ENCODE measurements at regions not wholly inside any gene's neighbourhood (a gene's known extent, or its start where the extent isn't known, plus 50 kb on each side); places are given as distances from the start of the nearest gene placed in this dataset.

DNA sequence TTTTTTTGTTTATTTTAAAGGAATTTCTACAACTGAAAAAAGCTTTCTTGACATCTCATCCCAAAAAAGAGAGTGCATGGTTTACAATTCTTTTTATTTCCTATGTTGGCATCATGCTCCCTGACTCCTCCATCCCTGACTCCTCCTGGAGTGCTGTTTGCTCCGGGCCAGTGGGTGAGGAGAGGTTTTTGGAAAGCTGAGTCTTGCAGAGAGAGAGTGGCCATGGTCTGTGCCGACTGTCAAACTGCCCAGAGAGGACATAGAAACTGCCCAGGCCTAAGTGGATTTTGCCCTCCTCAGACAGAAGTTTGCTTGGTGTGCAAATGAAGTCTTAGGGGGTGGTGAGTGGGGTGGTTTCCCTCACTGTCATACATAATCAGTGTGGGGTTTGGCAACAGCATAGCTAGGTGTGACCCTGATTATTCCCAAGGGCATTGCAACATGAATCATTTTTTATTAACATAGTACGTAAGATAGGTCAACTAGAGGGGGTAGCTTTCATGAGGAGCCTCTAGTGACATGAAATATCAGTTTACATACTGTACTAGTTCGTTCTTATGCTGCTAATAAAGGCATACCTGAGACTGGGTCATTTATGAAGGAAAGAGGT is 179.8 kb upstream of the UBL3 start:
- H3K4me1 Mint-ChIP-seq: peaks cover 7% of the 10 kb centered on the region
- no peak for DNase-seq (ENCODE audit: low spot score in 2 of 2, unreplicated experiment in 2 of 2)
- TF ChIP-seq, protein P1, sequence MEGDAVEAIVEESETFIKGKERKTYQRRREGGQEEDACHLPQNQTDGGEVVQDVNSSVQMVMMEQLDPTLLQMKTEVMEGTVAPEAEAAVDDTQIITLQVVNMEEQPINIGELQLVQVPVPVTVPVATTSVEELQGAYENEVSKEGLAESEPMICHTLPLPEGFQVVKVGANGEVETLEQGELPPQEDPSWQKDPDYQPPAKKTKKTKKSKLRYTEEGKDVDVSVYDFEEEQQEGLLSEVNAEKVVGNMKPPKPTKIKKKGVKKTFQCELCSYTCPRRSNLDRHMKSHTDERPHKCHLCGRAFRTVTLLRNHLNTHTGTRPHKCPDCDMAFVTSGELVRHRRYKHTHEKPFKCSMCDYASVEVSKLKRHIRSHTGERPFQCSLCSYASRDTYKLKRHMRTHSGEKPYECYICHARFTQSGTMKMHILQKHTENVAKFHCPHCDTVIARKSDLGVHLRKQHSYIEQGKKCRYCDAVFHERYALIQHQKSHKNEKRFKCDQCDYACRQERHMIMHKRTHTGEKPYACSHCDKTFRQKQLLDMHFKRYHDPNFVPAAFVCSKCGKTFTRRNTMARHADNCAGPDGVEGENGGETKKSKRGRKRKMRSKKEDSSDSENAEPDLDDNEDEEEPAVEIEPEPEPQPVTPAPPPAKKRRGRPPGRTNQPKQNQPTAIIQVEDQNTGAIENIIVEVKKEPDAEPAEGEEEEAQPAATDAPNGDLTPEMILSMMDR (IDR thresholded peaks at IDR 0.05; ENCODE audit: unreplicated experiment): no peak
- no peaks in the 10 kb centered on the region for H3K9me3 Mint-ChIP-seq
- no peak overlapping the region for H3K27ac Mint-ChIP-seq
- H3K36me3 Mint-ChIP-seq: no peaks in the 10 kb centered on the region
- no peak overlapping the region for H3K4me3 Mint-ChIP-seq
- no peaks in the 10 kb centered on the region for H3K27me3 Mint-ChIP-seq (ENCODE audit: low read depth)

DNA sequence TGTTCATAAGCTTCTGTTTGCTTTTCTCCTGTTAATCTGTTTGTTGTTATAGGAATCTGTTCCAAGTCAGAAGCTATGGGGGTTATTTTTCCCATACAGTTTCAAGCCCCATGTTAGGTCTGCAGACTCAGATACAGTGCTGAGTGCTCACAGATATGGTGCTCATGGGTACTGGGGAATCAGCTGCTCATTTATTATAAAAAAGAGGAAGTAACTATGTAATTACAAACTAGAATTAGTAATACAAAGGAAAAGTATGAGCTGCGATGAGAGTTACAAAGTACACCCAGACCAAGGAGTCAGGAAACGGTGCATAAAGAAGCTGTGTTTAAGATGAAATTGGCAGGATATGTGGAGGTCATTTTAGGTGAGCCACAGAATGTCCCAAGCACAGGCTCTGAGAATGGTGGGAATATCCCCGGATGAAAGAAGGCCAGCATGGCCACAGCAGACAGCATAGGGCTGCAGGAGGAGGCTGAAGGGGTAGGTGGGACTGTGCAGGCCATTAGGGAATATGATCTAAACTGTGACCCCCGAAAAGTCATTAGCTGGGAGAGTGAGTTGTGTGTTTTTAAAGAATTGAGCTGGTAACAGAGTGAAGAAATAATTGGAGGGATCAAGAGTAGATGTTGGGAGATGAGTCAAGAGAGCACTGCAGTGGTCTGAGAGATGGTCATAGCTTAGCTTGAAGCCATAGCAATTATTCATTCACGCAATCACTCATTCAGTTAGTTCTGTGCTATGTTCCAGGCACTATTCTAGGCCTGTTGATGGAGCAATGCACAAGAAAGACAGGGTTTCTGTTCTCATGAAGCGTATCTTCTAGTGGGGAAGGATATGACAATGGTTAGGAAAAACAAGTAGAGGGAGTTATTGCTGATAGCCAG is 177.4 kb upstream of the UBL3 start:
- TF ChIP-seq, protein P1 (IDR thresholded peaks at IDR 0.05; ENCODE audit: unreplicated experiment): no peak
- Mint-ChIP-seq H3K4me1 (peaks cover under 1% of the 10 kb centered on the region), H3K9me3 (no peaks in the 10 kb centered on the region), H3K27me3 (ENCODE audit: low read depth) (no peaks in the 10 kb centered on the region), H3K4me3 (no peak overlapping the region), H3K27ac (no peak overlapping the region), H3K36me3 (no peaks in the 10 kb centered on the region)
- no peak for DNase-seq (ENCODE audit: low spot score in 2 of 2, unreplicated experiment in 2 of 2)

DNA sequence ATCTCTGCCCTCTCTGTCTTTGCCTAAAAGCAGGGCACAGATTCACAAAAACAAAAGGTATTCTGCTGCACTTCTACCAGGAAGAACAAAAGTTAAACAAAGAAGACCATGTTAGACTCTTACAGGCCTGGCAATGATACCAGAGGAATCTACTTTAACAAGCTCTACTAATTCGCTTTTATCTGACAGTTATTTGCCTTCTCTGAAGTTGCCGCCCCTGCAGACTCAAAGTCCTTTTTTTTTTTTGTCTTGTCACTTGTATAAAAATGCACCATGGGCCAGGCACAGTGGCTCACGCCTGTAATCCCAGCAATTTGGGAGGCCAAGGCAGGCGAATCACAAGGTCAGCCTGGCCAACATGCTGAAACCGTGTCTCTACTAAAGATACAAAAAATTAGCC is 176.5 kb upstream of the UBL3 start:
- H3K4me1 Mint-ChIP-seq: peaks cover 4% of the 10 kb centered on the region
- H3K9me3 Mint-ChIP-seq: no peaks in the 10 kb centered on the region
- TF ChIP-seq, protein P1 (IDR thresholded peaks at IDR 0.05; ENCODE audit: unreplicated experiment): no peak

DNA sequence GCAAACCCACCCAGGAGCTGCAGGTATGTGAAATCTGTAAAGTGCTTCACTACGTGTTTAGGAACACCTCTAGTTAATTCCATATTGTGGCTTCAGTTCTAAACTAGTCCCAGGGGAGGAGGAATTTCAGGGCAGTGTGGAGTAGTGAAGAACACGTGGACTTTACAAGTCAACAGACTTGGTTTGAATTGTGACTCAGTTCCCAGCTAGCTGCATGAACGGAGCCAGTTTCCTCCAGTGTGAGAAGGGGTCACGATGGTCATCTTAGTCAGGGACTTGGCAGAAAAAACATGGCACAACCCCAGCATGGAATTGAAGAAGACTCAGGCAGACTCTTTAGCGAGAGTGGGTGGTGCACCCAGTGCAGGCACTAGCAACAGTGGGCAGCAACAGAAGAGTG is 175.7 kb upstream of the UBL3 start:
- DNase-seq (ENCODE audit: low spot score in 2 of 2, unreplicated experiment in 2 of 2): no peak
- H3K27me3 Mint-ChIP-seq (ENCODE audit: low read depth): no peaks in the 10 kb centered on the region
- no peak overlapping the region for H3K4me3 Mint-ChIP-seq
- H3K9me3 Mint-ChIP-seq: no peaks in the 10 kb centered on the region
- H3K4me1 Mint-ChIP-seq: peaks cover 11% of the 10 kb centered on the region
- no peaks in the 10 kb centered on the region for H3K36me3 Mint-ChIP-seq
- no peak overlapping the region for H3K27ac Mint-ChIP-seq
- TF ChIP-seq, protein P1 (IDR thresholded peaks at IDR 0.05; ENCODE audit: unreplicated experiment): no peak

More for the DNA sequence above, 176.5 kb upstream of the UBL3 start:
- H3K27me3 Mint-ChIP-seq (ENCODE audit: low read depth): no peaks in the 10 kb centered on the region
- DNase-seq (ENCODE audit: low spot score in 2 of 2, unreplicated experiment in 2 of 2): no peak
- H3K27ac Mint-ChIP-seq: no peak overlapping the region
- no peaks in the 10 kb centered on the region for H3K36me3 Mint-ChIP-seq
- H3K4me3 Mint-ChIP-seq: no peak overlapping the region

DNA sequence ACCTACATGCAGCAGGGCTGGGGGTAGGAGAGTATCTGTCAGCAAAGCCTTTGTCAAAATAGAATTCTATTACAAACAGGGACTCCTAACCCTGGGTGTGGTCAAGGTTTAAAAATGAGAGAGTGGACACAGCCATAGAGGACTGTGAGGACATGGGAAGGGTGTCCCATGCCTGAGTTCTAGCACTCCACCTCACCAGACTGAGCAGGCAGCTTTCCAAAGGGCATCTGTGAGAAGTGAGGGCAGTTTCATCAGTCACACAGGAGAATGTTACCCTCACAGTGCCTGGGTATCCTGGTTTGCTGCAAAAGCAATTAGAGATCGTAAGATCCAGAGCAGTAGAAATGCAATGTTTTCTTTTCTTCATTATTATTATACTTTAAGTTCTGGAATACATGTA is 174.9 kb upstream of the UBL3 start:
- TF ChIP-seq, protein P1 (IDR thresholded peaks at IDR 0.05; ENCODE audit: unreplicated experiment): no peak
- no peaks in the 10 kb centered on the region for H3K27me3 Mint-ChIP-seq (ENCODE audit: low read depth)
- DNase-seq (ENCODE audit: low spot score in 2 of 2, unreplicated experiment in 2 of 2): no peak
- H3K36me3 Mint-ChIP-seq: no peaks in the 10 kb centered on the region
- H3K4me1 Mint-ChIP-seq: peaks cover 13% of the 10 kb centered on the region
- no peak overlapping the region for H3K27ac Mint-ChIP-seq
- no peak overlapping the region for H3K4me3 Mint-ChIP-seq
- H3K9me3 Mint-ChIP-seq: no peaks in the 10 kb centered on the region
